T-helper 2 cell treated with Interferon-gamma antibody and Interleukin-4, amounts not matched to agents 100 ng/mL and 5 ng/mL, for 36 hours (primary cell): ENCODE measurements at regions not wholly inside any gene's neighbourhood (a gene's known extent, or its start where the extent isn't known, plus 50 kb on each side); places are given as distances from the start of the nearest gene placed in this dataset.

Source experiments
- intact Hi-C: fragments of 100-400 bp; cut with micrococcal nuclease; formaldehyde crosslinking; loops from one replicate; pipeline ENCODE4 v1.15.1; 2023

DNA sequence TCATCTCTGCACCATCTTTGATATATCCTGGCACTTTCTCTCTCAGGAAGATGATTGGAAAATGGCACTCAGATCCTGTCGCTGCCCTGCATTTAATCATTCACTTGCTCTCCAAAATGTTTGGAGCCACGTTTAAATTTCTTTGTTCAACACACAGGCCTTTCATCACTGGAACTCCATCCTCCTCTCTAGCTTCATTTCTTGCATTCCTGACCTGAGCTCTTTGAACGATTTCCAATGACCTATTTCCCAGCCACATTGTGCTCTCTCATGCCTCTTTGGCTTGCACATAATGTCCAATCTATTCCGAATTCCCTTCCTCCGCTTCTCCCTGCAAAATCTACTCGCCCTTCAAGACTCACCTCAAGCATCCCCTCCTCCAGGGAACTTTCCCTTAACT is 287.4 kb upstream of the NBEA start:
- intact Hi-C loops = no loop called here

DNA sequence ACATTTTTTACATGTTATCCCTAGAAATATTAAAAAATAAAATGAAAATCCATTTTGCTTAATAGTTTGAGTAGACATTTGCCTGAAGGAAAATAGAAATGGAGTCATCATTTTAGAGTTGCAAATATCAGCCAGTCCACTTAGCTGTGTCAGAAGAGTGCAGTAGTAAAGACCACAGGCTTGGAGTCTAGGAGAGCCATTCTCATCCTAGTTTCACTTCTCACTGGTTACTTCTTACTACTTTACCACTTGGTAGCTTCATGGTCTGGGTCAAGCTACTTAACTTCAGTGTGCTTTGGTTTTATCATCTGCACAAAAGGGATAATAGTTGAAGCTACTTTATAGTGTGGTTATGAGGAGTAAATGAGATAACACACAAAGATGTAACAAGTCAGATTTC is 286.5 kb upstream of the NBEA start:
- intact Hi-C loops = no loop called here

DNA sequence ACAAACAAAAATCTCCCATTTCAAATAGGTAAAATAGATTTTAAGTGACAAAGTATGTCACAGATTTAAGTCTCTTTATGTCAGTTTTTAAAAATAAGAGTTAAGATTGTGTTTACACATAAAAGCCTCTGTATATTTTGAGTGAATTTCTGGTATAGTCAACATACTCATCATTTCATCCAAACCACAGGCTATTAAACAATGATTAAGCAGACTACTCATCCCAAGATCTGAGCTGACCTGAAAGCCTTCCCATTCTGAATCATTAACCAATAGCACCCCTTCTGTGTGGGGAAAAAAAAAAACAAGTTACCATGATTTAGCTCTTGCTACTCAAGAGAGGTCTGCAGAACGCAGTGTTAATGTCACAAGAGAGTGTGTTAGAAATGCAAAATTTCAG is 284.4 kb upstream of the NBEA start:
- intact Hi-C loops = no loop called here

DNA sequence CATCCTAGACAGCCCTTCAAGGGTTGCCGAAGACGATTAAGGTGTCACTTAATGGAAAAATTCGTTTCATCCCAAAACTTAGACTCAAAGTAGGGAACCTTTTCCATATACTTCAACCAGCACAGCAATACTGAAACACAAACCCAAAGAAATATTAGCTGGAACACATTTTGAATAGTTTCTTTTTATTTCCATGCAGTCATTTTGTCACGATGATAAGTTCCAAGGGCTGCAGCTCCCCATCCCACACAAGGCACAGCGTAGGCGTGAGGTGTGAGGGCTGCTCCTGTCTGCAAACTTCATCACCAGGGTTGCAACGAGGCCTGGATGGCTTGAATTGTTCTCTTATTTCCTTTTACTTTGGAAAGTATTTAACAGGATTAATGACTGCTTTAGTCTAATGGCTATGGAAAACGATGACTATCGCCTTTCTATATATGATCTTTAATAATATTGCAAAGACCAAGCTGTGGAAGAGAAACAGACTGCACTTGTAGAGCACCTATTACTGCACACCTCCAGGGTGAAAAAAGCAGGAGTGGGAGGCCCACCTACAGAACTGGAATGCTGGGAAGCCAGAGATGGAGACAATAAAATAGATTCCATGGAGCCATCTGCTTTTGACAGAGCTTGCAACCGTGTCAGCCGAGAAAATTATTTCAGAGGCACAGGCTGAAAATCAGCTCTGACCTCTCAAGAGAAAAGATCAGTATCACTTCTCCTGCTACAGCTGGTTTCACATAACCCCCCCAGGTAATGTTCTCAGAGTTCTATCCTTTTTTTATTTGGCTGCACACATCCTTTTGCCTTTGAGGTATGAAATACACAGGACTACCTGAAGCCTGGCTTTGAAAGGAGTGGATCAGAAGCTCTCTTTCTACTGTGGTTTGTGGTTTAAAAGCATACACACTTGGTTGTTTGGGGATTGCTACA is 274.5 kb upstream of the NBEA start:
- intact Hi-C loops = no loop called here

DNA sequence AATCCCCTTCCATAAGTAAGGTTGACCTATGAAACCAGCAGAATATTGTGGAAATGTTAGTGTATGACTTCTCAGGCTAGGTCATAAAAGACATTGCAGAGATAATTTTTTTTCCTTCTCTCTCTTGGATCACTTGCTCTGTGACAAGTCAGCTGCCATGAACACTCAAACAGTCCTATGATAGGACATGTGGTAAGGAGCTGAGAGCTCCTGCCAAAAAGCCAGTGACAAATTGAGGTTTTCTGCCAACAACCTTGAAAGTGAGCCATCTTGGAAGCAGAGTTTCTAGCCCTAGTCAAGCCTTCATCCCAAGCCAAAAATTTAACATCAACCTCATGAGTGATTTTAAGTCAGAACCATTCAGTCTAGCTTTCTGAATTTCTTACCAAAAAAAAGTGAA is 270.9 kb upstream of the NBEA start:
- intact Hi-C loops = no loop called here

DNA sequence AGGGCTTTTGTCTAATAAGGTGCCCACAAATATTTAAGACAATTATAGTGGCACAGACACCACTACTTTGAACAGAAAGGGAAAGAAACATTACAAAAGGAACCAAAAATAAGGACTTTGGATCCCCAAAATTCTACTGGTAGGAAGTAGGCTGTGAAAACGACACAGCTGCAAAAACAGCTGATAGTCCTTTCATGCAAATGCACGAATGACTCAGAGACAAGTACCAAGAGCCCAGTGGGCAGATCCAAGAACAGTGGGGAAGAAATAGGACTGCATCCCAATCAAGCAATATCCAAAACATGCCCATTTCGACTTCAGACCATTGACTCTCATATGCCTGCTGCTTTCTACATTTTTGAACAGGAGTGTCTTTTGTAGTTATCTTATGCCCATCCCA is 269.4 kb upstream of the NBEA start:
- intact Hi-C loops = no loop called here

DNA sequence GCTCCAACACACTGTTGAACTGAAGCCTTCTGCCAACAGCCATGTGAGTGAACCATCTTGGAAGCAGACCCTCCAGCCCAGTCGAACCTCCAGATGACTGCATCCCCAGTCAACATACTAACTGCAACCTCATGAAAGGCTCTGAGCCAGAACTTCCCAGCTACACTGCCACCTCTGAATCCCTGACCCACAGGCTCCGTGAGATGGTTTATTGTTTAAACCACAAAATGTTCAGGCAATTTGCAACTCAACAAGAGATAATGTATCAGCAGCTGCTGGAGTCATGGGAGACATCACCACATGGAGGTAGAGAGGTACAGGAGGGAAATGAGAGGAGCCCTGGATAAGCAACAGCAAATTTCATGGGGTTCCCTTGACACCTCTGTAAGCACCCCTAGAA is 266.4 kb upstream of the NBEA start:
- intact Hi-C loops = no loop called here

DNA sequence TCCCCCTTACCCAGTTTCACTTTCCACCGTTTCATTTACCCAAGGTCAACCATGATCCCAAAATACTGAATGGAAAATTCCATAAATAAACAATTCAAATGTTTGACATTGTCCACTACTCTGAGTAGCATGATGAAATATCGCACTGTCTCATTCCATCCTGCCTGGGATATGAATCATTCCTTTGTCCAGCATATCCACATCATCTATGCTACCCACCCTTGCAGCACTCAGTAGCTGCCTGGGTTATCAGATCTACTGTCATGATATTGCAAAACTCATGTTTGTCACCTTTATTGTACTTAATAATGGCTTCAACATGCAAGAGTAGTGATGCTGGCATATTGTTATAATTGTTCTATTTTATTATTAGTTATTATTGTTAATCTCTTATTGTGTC is 263.9 kb upstream of the NBEA start:
- intact Hi-C loops = no loop called here

DNA sequence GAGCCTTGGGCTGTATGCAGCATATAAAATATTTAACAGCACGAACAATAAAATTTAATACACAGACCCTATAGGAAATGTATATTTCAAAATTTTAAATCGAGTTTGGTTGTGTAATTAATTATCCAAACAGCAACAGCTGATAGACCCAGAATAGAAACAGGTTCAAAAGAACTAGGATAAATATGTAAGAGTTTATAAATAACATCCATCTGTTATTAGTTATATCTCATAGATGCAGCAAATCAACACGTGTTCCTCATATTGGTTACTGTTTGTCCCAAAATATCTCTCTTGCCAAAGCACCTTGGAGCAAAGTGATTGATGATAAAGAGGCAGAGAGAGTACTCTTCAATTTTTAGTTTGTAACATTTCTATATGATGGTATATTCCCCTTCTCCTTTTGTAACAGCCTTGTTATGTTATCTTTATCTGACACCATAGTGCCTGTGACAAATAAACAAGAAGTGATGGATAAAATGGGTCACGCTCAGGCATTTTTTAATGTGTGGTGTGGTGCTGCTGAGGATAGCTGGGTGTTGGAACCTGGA is 260.6 kb upstream of the NBEA start:
- intact Hi-C loops = no loop called here

DNA sequence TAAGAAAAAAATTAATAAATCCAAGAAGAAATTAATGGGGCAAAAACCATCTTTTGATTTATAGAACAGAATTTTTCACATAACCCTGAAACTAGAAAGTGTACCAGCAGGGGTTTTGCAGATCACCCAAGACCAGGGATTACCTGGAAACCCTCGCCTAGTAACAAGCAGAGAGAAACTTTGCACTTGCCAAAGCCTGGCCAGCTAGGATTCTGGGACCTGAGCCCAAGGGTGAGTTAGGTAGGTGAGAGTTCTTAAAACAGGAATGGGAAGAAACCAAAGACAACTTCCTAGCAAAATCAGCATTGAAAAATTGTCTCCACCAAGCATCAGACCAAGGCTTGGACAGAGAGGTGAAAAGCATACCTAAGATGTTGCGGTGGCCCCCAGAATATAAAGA is 247.0 kb upstream of the NBEA start:
- intact Hi-C loops = no loop called here

DNA sequence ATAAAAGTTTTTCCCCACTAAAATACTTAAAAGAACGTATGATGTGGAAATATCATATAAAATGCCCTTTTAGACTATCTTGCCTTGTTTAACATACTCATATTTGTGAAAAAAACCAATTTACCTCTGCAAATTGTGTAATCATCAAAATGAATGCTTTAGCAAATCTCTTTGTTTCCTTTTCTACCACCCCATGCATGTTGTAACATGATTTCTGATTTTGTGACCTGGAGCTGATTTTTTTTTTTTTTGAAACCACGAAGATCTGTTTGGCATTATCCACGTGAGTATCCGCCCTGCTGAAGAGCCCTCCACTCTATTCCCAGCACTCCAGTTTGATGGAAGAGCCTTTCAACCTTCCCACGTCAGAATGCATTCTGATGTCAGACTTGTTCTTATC is 245.8 kb upstream of the NBEA start:
- intact Hi-C loops = no loop called here

DNA sequence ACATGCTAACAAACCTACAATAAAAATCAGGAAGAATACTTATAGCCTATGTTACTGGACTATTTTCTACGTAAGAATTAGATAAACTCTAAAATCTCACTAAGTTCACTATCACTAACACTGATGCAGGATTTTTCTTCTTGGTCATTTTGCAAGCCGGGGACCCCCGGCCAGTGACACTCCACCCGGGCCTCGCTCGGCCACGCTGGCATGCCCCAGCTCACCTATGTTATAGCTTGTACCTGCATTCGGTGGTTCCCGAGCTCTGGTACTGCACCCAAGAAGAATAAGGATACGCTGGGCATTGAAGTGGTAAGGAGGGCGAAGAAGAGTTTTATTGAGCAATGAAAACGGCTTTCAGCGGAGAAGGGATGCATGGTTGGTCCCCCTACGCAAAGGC is 245.3 kb upstream of the NBEA start:
- intact Hi-C loops = no loop called here

DNA sequence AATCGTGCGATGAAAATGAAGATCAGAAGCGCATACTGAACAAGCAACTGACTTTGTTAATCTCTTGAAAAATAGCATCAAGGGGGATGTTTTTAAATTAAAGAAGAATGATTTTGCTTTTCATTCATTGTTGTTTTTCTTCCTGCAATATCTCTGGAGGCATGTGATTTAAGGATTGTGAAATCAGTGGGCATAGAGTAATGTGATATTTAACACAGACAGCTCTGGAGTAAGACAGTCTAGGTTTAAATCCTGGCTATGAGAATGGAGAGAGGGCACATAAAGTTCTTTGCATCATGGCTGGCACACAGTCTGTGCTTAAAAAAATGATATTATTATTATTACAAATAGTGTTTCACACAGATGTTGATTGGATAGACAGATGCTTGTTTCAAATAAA is 243.1 kb upstream of the NBEA start:
- intact Hi-C loops = no loop called here

DNA sequence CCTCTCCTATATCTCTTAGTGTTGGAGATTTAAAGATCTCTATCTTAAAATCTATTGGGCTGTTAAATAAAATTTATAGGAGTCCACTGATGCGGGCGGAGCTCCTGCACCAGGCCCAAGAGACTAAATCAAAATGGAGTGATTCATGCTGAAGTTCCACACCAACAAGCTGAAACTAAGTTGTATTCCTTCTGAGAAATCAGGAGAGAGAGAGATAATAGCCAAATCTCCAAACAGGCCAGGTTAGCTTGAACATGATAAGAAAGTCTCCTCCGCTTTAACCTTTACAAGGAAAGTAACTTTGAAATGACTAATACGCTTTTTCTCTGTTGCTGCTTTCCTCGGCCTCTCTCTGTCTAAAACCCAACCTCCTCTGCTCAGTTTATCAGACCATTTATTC is 241.9 kb upstream of the NBEA start:
- intact Hi-C loops = no loop called here

DNA sequence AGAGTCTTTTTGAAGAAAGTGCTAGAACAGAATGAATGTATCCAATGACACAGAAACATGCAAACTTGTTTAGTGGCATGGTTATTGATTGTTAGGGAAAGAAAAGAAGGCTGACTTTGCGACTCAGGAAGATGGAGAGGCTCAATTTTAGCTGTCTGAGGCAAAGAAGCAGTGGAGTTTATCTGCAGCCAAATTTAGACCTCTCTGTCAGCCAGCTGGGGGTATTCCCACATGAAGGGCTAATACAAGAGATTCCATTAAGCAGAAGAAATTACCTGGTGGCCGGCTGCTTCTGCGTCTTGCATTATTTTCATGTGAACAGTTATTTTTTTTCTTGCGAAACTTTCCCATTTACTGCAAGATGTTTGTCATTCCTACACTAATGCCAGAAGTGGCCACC is 240.2 kb upstream of the NBEA start:
- intact Hi-C loops = no loop called here

DNA sequence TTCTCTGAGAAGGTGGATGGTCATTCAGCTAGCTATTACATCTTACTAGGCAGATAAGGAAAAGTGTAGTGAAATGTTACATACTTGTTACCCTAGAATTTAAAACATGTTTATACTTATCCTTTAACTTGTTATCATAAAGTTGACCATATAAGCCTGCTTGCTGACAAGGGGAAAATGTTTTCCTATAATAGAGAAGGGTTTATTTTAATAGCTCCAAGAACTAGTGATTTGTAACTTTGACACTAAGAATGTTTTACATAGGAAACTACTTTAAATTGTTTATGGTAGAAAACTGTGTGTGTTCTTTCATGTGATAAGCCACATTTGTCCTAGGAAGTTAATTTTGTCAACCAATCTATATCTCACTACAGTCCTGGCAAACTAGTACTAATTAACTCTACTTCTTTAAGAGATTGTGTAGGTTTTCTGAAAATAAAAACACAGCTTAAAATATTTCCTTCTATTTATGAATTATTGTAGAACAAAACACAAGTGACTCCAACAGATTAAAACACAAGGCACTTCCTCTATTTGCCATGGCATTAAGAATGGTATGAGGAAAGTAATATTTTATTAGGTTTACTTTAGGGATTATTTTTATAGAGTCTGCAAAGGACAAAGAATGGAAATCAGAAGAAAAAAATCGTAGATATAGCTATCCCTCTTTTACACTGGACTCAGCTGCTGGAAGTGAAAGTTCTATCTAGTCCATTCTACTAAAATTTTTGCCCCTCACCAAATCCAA is 233.3 kb upstream of the NBEA start:
- intact Hi-C loops = no loop called here

DNA sequence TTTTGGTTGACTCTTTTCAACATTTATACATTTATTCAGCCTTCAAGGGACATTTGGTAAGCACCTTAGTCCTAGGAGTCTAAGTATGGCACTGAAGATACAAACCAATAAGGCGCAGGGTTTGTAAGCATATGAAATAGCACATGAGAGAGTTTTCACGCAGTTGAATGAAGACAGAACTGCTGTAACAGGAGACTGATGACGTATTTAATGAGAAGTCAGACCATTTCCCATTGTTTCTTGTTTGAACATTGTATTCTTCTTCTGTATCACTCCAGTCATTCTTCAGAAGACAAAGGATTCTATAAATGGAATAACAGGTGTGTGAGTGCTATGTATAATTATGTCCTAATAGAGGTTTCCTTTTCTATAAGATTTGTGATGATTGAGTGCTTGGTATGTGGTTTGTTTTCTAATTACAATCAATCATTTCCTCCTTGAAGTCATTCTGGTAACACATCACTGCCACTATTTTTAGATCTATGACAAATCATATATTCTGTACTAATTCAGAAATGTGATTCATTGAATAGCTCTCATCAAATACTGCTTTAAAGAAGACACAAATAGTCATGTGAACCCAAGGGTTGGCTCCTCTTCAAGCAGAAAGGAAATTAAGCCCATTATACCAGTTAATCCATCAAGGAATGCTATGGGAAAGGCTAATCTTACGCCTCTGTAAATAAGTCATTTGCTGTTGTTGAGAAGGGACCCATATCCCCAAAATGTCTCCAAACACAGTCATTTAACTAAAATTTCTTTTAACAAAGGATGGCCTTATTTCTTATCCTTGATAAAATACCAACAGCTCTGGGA is 222.8 kb upstream of the NBEA start:
- intact Hi-C loops = no loop called here

DNA sequence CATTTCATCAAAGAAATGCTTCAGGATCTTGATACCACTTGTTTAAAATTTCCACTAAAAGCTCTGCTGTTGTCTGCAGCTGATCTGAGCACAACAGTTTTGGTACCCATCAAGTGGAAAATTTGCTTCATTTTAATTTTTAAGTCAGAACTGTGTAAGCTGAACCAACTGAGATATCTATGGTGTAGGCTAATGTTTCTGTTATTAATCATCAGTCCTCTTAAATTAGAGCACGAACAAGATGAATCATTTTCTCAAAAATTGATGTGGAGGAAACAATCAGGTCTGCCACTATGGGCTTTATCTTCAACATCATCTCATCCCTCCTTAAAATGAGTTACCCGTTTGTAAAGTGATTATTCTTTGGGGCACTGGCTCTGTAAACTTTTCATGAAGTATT is 221.5 kb upstream of the NBEA start:
- intact Hi-C loops = no loop called here

DNA sequence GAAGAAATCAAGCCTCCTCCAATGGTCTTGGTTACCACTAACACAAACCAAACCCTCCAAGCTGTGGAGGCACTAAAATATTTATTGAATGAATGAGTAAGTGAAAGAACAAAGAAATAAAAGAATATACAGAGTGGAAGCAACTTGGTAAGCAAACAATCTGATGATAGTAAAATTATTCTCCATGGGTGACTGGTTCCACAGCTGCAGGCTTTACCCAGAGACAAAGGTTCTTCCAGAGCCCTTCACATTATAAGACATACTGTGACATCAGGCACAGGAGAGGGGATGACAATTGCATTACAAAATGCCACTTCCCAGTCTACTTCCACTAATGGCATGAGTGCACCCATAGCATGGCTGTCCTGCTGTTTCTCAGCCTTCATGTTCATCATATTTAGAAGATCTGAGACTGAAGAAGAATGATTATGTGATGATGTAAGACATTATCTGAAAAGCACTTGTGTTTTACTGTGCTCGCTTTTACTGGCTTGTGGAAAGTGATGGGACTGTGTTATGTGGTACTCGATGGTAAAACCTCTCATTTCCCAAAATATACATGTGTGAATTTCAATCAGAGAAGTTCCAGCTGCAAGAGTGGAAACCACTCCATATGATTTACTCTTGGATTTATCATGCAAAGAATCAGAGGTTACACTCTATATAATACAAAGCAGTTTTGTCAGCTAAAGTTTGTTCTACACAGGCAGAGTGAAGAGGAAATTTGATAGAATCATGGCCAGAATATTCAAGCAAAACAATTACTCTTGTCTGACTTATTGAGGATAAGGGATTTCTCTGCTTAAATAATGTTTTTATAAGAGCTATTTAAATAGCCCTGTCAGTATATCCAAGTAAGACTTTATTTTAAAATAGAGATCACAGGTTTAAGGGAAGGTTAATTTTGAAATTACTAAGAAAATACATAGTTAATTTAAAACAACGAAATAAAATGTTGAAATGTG is 220.2 kb upstream of the NBEA start:
- intact Hi-C loops = no loop called here

DNA sequence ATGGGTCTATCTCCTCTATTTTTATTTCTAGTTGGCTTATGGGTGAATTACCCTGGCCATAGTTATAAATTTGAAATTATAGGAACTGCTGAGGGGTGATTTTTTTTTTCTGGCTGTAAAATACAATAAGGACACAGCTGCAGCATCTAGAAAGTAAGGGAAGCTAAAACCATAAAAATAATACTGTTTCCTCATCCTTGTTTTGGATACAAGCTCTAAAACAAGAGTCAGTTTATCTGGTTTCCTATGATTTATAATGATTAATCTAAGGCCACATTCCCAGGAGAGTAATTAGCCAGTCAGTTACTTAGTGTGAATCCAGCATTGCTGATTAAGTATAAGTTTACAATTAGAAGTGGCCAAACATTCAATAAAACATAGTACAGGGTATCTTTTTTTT is 219.1 kb upstream of the NBEA start:
- intact Hi-C loops = no loop called here

DNA sequence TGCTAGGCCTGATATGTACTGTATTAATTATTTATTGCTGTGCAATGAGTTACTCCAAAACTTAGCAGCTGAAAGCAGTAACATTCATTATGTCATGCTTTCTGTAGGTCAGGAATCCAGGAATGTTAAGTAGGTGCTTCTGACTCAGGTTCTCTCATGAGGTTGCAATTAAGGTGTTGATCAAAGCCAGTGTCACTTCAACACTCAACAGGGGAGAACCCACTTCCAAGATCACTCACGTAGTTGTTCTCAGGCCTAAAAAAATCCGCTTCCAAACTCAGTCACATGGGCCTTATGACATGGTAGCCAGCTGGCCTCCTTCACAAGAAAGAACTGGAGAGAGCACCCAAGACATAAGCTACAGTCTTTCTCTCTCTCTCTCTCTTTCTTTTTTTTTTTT is 211.1 kb upstream of the NBEA start:
- intact Hi-C loops = no loop called here
